ENCODE measurements at regions not wholly inside any gene's neighbourhood (a gene's known extent, or its start where the extent isn't known, plus 50 kb on each side); places are given as distances from the start of the nearest gene placed in this dataset.

DNA sequence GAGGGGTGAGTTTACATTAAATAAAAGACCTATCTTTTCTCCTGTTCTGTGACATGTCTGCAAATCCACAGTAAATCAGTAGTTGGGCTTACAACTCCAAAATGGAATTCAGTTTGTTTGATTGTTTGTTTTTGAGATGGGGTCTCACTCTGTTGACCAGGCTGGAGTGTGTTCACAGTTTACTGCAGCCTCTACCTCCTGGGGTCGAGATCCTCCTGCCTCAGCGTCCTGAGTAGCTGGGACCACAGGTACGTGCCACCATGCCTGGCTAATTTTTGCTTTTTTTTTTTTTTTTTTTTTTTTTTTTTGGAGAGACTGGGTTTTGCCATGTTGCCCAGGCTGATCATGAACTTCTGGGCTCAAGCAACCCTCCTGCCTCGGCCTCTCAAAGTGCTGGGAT lies 63.5 kb upstream of the ADPGK start:
- TF ChIP-seq, protein P1, sequence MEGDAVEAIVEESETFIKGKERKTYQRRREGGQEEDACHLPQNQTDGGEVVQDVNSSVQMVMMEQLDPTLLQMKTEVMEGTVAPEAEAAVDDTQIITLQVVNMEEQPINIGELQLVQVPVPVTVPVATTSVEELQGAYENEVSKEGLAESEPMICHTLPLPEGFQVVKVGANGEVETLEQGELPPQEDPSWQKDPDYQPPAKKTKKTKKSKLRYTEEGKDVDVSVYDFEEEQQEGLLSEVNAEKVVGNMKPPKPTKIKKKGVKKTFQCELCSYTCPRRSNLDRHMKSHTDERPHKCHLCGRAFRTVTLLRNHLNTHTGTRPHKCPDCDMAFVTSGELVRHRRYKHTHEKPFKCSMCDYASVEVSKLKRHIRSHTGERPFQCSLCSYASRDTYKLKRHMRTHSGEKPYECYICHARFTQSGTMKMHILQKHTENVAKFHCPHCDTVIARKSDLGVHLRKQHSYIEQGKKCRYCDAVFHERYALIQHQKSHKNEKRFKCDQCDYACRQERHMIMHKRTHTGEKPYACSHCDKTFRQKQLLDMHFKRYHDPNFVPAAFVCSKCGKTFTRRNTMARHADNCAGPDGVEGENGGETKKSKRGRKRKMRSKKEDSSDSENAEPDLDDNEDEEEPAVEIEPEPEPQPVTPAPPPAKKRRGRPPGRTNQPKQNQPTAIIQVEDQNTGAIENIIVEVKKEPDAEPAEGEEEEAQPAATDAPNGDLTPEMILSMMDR (conservative IDR thresholded peaks at IDR 0.05 in 1 of 2, IDR thresholded peaks at IDR 0.05 in 1 of 2; ENCODE audit: extremely low read depth in 1 of 2, insufficient read depth in 1 of 2, low read depth in 1 of 2, low read length in 2 of 2) = no peak
- no peak for TF ChIP-seq EZH2 (IDR thresholded peaks at IDR 0.05; ENCODE audit: borderline replicate concordance, low read length)
